Amniotic epithelial cell (primary cell): ENCODE measurements at regions not wholly inside any gene's neighbourhood (a gene's known extent, or its start where the extent isn't known, plus 50 kb on each side); places are given as distances from the start of the nearest gene placed in this dataset.
A peak's percentile ranks its signal among the peaks of the same experiment; 100 is the strongest.

ENCODE experiments used
- DNase-seq: peaks from one replicate; pipeline ENCODE4 v3.0.0-alpha.2; 2010; ENCODE audit warnings: low read depth

GRCh38 chr5:39506211-39506610 lies 81.4 kb upstream of the DAB2 start:
- DNase-seq: no peak

GRCh38 chr5:39505791-39506190 lies 81.0 kb upstream of the DAB2 start:
- DNase-seq: no peak

- DNase-seq: no peak
Measured at GRCh38 chr5:39505363-39505762, 80.6 kb upstream of the DAB2 start.

GRCh38 chr5:39503155-39503554 lies 78.4 kb upstream of the DAB2 start:
- DNase-seq: peak; percentile 79

GRCh38 chr5:39502704-39503103 lies 77.9 kb upstream of the DAB2 start:
- DNase-seq: no peak

- peak; percentile 84 for DNase-seq
Measured at GRCh38 chr5:39501397-39501796, 76.6 kb upstream of the DAB2 start.

- peak; percentile 79 for DNase-seq
Measured at GRCh38 chr5:39500551-39501175, 75.9 kb upstream of the DAB2 start.

GRCh38 chr5:39498278-39498952 lies 73.6 kb upstream of the DAB2 start:
- DNase-seq: peak; percentile 94

GRCh38 chr5:39497322-39497721 lies 72.5 kb upstream of the DAB2 start:
- DNase-seq: no peak

- DNase-seq: no peak
Measured at GRCh38 chr5:39495227-39495626, 70.4 kb upstream of the DAB2 start.

- no peak for DNase-seq
Measured at GRCh38 chr5:39494534-39494933, 69.8 kb upstream of the DAB2 start.

- DNase-seq: no peak
Measured at GRCh38 chr5:39494107-39494510, 69.3 kb upstream of the DAB2 start.

GRCh38 chr5:39491210-39491609 lies 66.4 kb upstream of the DAB2 start:
- DNase-seq: no peak

- no peak for DNase-seq
Measured at GRCh38 chr5:39489263-39489662, 64.5 kb upstream of the DAB2 start.

GRCh38 chr5:39486790-39487189 lies 62.0 kb upstream of the DAB2 start:
- DNase-seq: no peak

GRCh38 chr5:39486361-39486760 lies 61.6 kb upstream of the DAB2 start:
- no peak for DNase-seq

GRCh38 chr5:39485079-39485478 lies 60.3 kb upstream of the DAB2 start:
- no peak for DNase-seq

- no peak for DNase-seq
Measured at GRCh38 chr5:39484673-39485072, 59.9 kb upstream of the DAB2 start.

- no peak for DNase-seq
Measured at GRCh38 chr5:39482098-39482497, 57.3 kb upstream of the DAB2 start.

- DNase-seq: no peak
Measured at GRCh38 chr5:39479537-39479936, 54.8 kb upstream of the DAB2 start.

GRCh38 chr5:39478863-39479262 lies 54.1 kb upstream of the DAB2 start:
- DNase-seq: no peak

GRCh38 chr5:39476843-39477220 lies 52.1 kb upstream of the DAB2 start:
- no peak for DNase-seq

- peak; percentile 73 for DNase-seq
Measured at GRCh38 chr5:39475881-39476842, 51.4 kb upstream of the DAB2 start.
